GM10266 (cell line): ENCODE measurements at regions not wholly inside any gene's neighbourhood (a gene's known extent, or its start where the extent isn't known, plus 50 kb on each side); places are given as distances from the start of the nearest gene placed in this dataset.

Source experiments
- DNase-seq: peaks from one replicate; pipeline ENCODE4 v3.0.0; 2012; ENCODE audit errors: extremely low spot score
- CTCF ChIP-seq: IDR thresholded peaks from 2 replicates; pipeline ENCODE4 v1.5.1; 2012; ENCODE audit warnings: mild to moderate bottlenecking, low read depth; ENCODE audit not compliant: control insufficient read depth, insufficient read depth; ENCODE audit errors: missing control alignments

GRCh38 chr17:79404136-79404911, 206.5 kb downstream of the RBFOX3 start:
- no peak for DNase-seq
- TF ChIP-seq CTCF = no peak

- no peak for DNase-seq
These were observed 208.9 kb downstream of the RBFOX3 start for GRCh38 chr17:79401704-79402674.

DNA sequence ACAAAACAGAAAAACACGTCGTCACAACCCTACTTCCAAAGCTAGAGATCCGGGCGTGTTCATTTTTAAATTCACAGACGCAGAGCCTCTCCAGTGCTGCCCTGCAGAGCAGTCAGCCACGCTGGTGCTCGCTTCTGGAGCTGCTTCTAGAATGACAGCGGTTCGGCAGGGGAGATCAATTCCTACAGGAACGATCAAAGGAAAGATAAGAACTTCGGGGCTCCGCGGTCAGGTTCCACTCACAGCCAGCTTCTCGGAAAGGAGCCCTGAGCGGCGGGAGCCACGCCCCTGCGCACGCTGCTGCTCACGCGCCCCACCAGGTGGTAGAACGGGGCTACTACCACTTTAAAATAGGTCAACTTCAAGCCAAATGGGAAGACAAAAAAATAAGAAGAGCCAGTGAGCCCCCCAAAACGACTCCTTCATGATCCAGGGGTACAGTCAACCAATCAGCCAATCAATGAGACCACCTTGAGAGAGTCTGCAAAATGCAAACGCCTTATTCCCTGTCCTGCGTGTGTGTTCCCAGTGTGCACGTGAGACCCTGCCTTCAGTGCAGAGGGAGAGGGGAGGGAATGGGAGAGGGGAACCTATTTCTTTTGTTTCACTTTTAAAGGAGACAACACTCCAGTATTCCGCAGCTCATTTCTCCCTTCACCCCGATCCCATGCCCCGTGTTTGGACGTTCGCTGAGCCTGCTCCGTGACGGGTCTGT, 209.7 kb downstream of the RBFOX3 start:
- DNase-seq = peak; percentile 87
- TF ChIP-seq CTCF = peak; percentile 87

More at GRCh38 chr17:79401704-79402674, 208.9 kb downstream of the RBFOX3 start:
- no peak for TF ChIP-seq CTCF

- TF ChIP-seq CTCF = no peak
- no peak for DNase-seq
These were observed 211.2 kb downstream of the RBFOX3 start for GRCh38 chr17:79399610-79400144.

- no peak for DNase-seq
- no peak for TF ChIP-seq CTCF
These were observed 212.4 kb downstream of the RBFOX3 start for GRCh38 chr17:79398441-79398840.

DNA sequence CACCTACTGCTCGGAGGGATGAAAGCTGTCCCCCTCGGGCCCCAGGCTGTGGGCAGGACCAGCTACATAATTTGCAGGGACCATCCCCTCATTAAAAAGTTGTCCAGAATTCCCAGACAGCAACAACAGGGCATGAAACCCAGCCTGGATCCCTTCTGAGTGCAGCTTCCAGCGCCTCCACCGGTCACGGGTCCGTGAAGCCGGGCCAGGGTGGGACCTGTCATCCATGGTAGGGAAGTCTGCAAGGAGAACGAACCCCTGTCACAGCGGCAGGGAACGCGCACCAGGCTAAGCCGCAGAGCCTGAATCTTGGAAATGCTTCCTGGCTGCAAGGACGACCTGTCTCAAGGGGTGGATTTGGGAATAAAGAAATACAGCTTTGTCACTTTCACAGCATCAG, 214.2 kb downstream of the RBFOX3 start:
- no peak for DNase-seq
- TF ChIP-seq CTCF = no peak
